Hepatocyte (in vitro differentiated cells): ENCODE measurements at regions not wholly inside any gene's neighbourhood (a gene's known extent, or its start where the extent isn't known, plus 50 kb on each side); places are given as distances from the start of the nearest gene placed in this dataset.

Experiments
- DNase-seq: peaks from one replicate; pipeline ENCODE4 v3.0.0-alpha.2; 2016; ENCODE audit warnings: low spot score
- H2AFZ ChIP-seq: fragments of 200-600 bp; sonication (generic); 2 replicates; pipeline ENCODE4 v1.6.0; 2016; ENCODE audit warnings: antibody characterized with exemption, mild to moderate bottlenecking
- H3K27ac ChIP-seq: fragments of 200-600 bp; sonication (generic); 2 replicates; pipeline ENCODE4 v1.5.1; 2016; ENCODE audit warnings: mild to moderate bottlenecking
- H3K27me3 ChIP-seq: fragments of 200-600 bp; sonication (generic); 2 replicates; pipeline ENCODE4 v1.6.1; 2016
- H3K36me3 ChIP-seq: fragments of 200-600 bp; sonication (generic); replicated peaks from 2 replicates; pipeline ENCODE4 v1.5.1; 2016; ENCODE audit warnings: low read depth; ENCODE audit not compliant: insufficient read depth
- H3K4me1 ChIP-seq: fragments of 200-600 bp; sonication (generic); 2 replicates; pipeline ENCODE4 v1.5.1; 2016; ENCODE audit warnings: mild to moderate bottlenecking, moderate library complexity; ENCODE audit not compliant: insufficient read depth
- H3K4me2 ChIP-seq: fragments of 200-600 bp; sonication (generic); 2 replicates; pipeline ENCODE4 v1.6.0; 2016
- H3K4me3 ChIP-seq: fragments of 200-600 bp; sonication (generic); 2 replicates; pipeline ENCODE4 v1.5.1; 2016; ENCODE audit warnings: mild to moderate bottlenecking
- H3K79me2 ChIP-seq: fragments of 200-600 bp; sonication (generic); 2 replicates; pipeline ENCODE4 v1.6.0; 2017; ENCODE audit warnings: mild to moderate bottlenecking
- H3K9me2 ChIP-seq: fragments of 200-600 bp; sonication (generic); replicated peaks from 2 replicates; pipeline ENCODE4 v1.6.0; 2017; ENCODE audit warnings: mild to moderate bottlenecking; ENCODE audit not compliant: insufficient read depth
- H3K9me3 ChIP-seq: fragments of 200-600 bp; sonication (generic); 2 replicates; pipeline ENCODE4 v1.5.1; 2016; ENCODE audit warnings: low read depth, mild to moderate bottlenecking
- H4K20me1 ChIP-seq: fragments of 200-600 bp; sonication (generic); 2 replicates; pipeline ENCODE4 v1.6.0; 2016; ENCODE audit warnings: mild to moderate bottlenecking; ENCODE audit not compliant: insufficient read depth, poor library complexity, severe bottlenecking
- CTCF ChIP-seq: fragments of 200-600 bp; sonication (generic); IDR thresholded peaks from 2 replicates; pipeline ENCODE4 v1.5.1; 2016; ENCODE audit warnings: antibody characterized with exemption, mild to moderate bottlenecking; ENCODE audit not compliant: poor library complexity
- EZH2 ChIP-seq: fragments of 200-600 bp; sonication (generic); IDR thresholded peaks from 2 replicates; pipeline ENCODE4 v1.6.1; 2016; ENCODE audit warnings: antibody characterized with exemption, mild to moderate bottlenecking, borderline replicate concordance
- EZH2phosphoT487 ChIP-seq: fragments of 200-600 bp; sonication (generic); IDR thresholded peaks from one replicate; pipeline ENCODE4 v1.6.1; 2018; ENCODE audit warnings: antibody characterized with exemption, mild to moderate bottlenecking, low read depth, moderate library complexity; ENCODE audit not compliant: unreplicated experiment, severe bottlenecking
- WGBS: methylation state at CpG from one replicate; pipeline ENCODE4 v1.1.6; 2016; ENCODE audit warnings: low lambda C conversion rate; ENCODE audit errors: missing lambda C conversion rate; 5-methylcytosine and 5-hydroxymethylcytosine counted together

GRCh38 chr10:117668327-117669008 lies 125.9 kb downstream of the EMX2 start:
- Histone ChIP-seq H3K4me3 (no peak overlapping the region), H3K27me3 (no peaks in the 10 kb centered on the region), H3K4me1 (no peaks in the 10 kb centered on the region), H3K79me2 (no peaks in the 10 kb centered on the region), H4K20me1 (no peaks in the 10 kb centered on the region), H3K27ac (no peak overlapping the region), H3K36me3 (no peaks in the 10 kb centered on the region), H3K9me2 (no peaks in the 10 kb centered on the region), H2AFZ (no peak overlapping the region), H3K4me2 (no peak overlapping the region), H3K9me3 (no peaks in the 10 kb centered on the region)
- 54% methylated on average over 2 of the region's 2 CpGs for WGBS
- no peak for TF ChIP-seq EZH2phosphoT487
- TF ChIP-seq EZH2: no peak
- TF ChIP-seq CTCF: no peak
- no peak for DNase-seq

- no peaks in the 10 kb centered on the region for H3K79me2 ChIP-seq
- no peak for DNase-seq
- no peak overlapping the region for H3K4me2 ChIP-seq
- no peaks in the 10 kb centered on the region for H3K9me3 ChIP-seq
- 92% methylated on average over 6 of the region's 6 CpGs for WGBS
- no peak overlapping the region for H3K4me3 ChIP-seq
- H4K20me1 ChIP-seq: no peaks in the 10 kb centered on the region
- no peak overlapping the region for H3K27ac ChIP-seq
- H3K4me1 ChIP-seq: no peaks in the 10 kb centered on the region
- TF ChIP-seq EZH2phosphoT487: no peak
- TF ChIP-seq EZH2: no peak
- TF ChIP-seq CTCF: no peak
- no peaks in the 10 kb centered on the region for H3K9me2 ChIP-seq
- no peaks in the 10 kb centered on the region for H3K36me3 ChIP-seq
- H2AFZ ChIP-seq: no peak overlapping the region
- no peaks in the 10 kb centered on the region for H3K27me3 ChIP-seq
These were observed 126.6 kb downstream of the EMX2 start for GRCh38 chr10:117669122-117669521.

GRCh38 chr10:117670116-117670904 lies 127.8 kb downstream of the EMX2 start:
- H3K9me3 ChIP-seq: no peaks in the 10 kb centered on the region
- no peaks in the 10 kb centered on the region for H4K20me1 ChIP-seq
- H3K4me2 ChIP-seq: no peak overlapping the region
- no peaks in the 10 kb centered on the region for H3K4me1 ChIP-seq
- H3K27ac ChIP-seq: no peak overlapping the region
- no peak for DNase-seq
- no peaks in the 10 kb centered on the region for H3K27me3 ChIP-seq
- H3K4me3 ChIP-seq: no peak overlapping the region
- 93% methylated on average over 7 of the region's 7 CpGs for WGBS
- TF ChIP-seq EZH2 (no peak), CTCF (no peak), EZH2phosphoT487 (no peak)
- H3K79me2 ChIP-seq: no peaks in the 10 kb centered on the region
- H2AFZ ChIP-seq: no peak overlapping the region
- no peaks in the 10 kb centered on the region for H3K36me3 ChIP-seq
- H3K9me2 ChIP-seq: no peaks in the 10 kb centered on the region
